ENCODE measurements at regions not wholly inside any gene's neighbourhood (a gene's known extent, or its start where the extent isn't known, plus 50 kb on each side); places are given as distances from the start of the nearest gene placed in this dataset.

- no peak for TF ChIP-seq CTCF (conservative IDR thresholded peaks at IDR 0.05 in 1 of 2, IDR thresholded peaks at IDR 0.05 in 1 of 2; ENCODE audit: low read depth in 1 of 2, low read length in 2 of 2)
- no peak for TF ChIP-seq EZH2 (IDR thresholded peaks at IDR 0.05; ENCODE audit: low read length, missing control alignments)
Observed at GRCh38 chr5:25500635-25501034, 855.9 kb upstream of the CDH10 start.

Measured in fibroblast of lung (primary cell).